ENCODE measurements at regions not wholly inside any gene's neighbourhood (a gene's known extent, or its start where the extent isn't known, plus 50 kb on each side); places are given as distances from the start of the nearest gene placed in this dataset.

GRCh38 chr20:60715172-60715571 lies 536.9 kb upstream of the CDH4 start:
- no peak overlapping the region for H3K23ac ChIP-seq (ENCODE audit: low read depth, low read length, poor library complexity)
- no peak overlapping the region for H2AFZ ChIP-seq (ENCODE audit: low read length)
- H2BK120ac ChIP-seq (ENCODE audit: low read depth, low read length) = no peak overlapping the region
- no peak overlapping the region for H2BK15ac ChIP-seq (ENCODE audit: low read length)
- no peaks in the 10 kb centered on the region for H3K9me3 ChIP-seq (replicated peaks in 1 of 2; ENCODE audit: control insufficient read depth in 2 of 2, insufficient read depth in 1 of 2, low read depth in 1 of 2, low read length in 2 of 2)
- peak overlapping the region; percentile 27 for H3K18ac ChIP-seq (ENCODE audit: low read length)
- H2BK5ac ChIP-seq (ENCODE audit: low read length) = no peak overlapping the region
- no peak overlapping the region for H2AK5ac ChIP-seq (ENCODE audit: low read depth, low read length)
- H3K27ac ChIP-seq (replicated peaks; ENCODE audit: low read length) = no peak overlapping the region
- H2BK12ac ChIP-seq (ENCODE audit: low read length) = no peak overlapping the region
- H3K14ac ChIP-seq (ENCODE audit: low read length) = no peak overlapping the region
- H4K91ac ChIP-seq (ENCODE audit: low read depth, low read length, poor library complexity) = no peak overlapping the region
- H3K36me3 ChIP-seq (replicated peaks in 1 of 2; ENCODE audit: control insufficient read depth in 2 of 2, insufficient read depth in 2 of 2, low read length in 2 of 2) = no peaks in the 10 kb centered on the region
- H3K79me1 ChIP-seq (ENCODE audit: low read depth, low read length) = no peaks in the 10 kb centered on the region
- H3K4me3 ChIP-seq (ENCODE audit: low read length in 2 of 2) = no peak overlapping the region
- H3K4me2 ChIP-seq (ENCODE audit: insufficient read depth, low read length, poor library complexity, severe bottlenecking) = no peak overlapping the region
- no peaks in the 10 kb centered on the region for H3K4me1 ChIP-seq (ENCODE audit: control insufficient read depth in 2 of 2, insufficient read depth in 1 of 2, low read depth in 1 of 2, low read length in 2 of 2)
- DNase-seq (ENCODE audit: low spot score) = no peak
- no peak overlapping the region for H4K8ac ChIP-seq (ENCODE audit: low read depth, low read length)
- no peak overlapping the region for H3K9ac ChIP-seq (ENCODE audit: low read depth, low read length, poor library complexity)
- WGBS, 2 donors (ENCODE audit: extremely low coverage in 2 of 2, insufficient read length in 2 of 2, insufficient replicate concordance in 1 of 2) = no CpG with 5 or more reads among the region's 9 CpGs
- no peaks in the 10 kb centered on the region for H3K27me3 ChIP-seq (ENCODE audit: control insufficient read depth in 3 of 3, insufficient read depth in 3 of 3, low read depth in 1 of 3, low read length in 3 of 3)
- H3K4ac ChIP-seq (ENCODE audit: low read length) = no peak overlapping the region

- Histone ChIP-seq H2AK5ac (ENCODE audit: low read depth, low read length) (no peak overlapping the region), H3K27ac (replicated peaks; ENCODE audit: low read length) (no peak overlapping the region), H3K79me1 (ENCODE audit: low read depth, low read length) (no peaks in the 10 kb centered on the region), H3K4me1 (ENCODE audit: control insufficient read depth in 2 of 2, insufficient read depth in 1 of 2, low read depth in 1 of 2, low read length in 2 of 2) (no peaks in the 10 kb centered on the region), H2BK12ac (ENCODE audit: low read length) (no peak overlapping the region), H3K14ac (ENCODE audit: low read length) (no peak overlapping the region), H3K4me2 (ENCODE audit: insufficient read depth, low read length, poor library complexity, severe bottlenecking) (no peak overlapping the region), H2BK120ac (ENCODE audit: low read depth, low read length) (no peak overlapping the region), H3K36me3 (replicated peaks in 1 of 2; ENCODE audit: control insufficient read depth in 2 of 2, insufficient read depth in 2 of 2, low read length in 2 of 2) (no peaks in the 10 kb centered on the region), H3K27me3 (ENCODE audit: control insufficient read depth in 3 of 3, insufficient read depth in 3 of 3, low read depth in 1 of 3, low read length in 3 of 3) (no peaks in the 10 kb centered on the region), H3K23ac (ENCODE audit: low read depth, low read length, poor library complexity) (no peak overlapping the region), H2AFZ (ENCODE audit: low read length) (no peak overlapping the region), H4K91ac (ENCODE audit: low read depth, low read length, poor library complexity) (no peak overlapping the region), H3K9ac (ENCODE audit: low read depth, low read length, poor library complexity) (no peak overlapping the region), H3K9me3 (replicated peaks in 1 of 2; ENCODE audit: control insufficient read depth in 2 of 2, insufficient read depth in 1 of 2, low read depth in 1 of 2, low read length in 2 of 2) (no peaks in the 10 kb centered on the region), H2BK5ac (ENCODE audit: low read length) (no peak overlapping the region), H3K18ac (ENCODE audit: low read length) (no peak overlapping the region), H3K4ac (ENCODE audit: low read length) (no peak overlapping the region), H4K8ac (ENCODE audit: low read depth, low read length) (no peak overlapping the region), H3K4me3 (ENCODE audit: low read length in 2 of 2) (no peak overlapping the region), H2BK15ac (ENCODE audit: low read length) (no peak overlapping the region)
- WGBS, 2 donors (ENCODE audit: extremely low coverage in 2 of 2, insufficient read length in 2 of 2, insufficient replicate concordance in 1 of 2) = no CpG with 5 or more reads among the region's 11 CpGs
- DNase-seq (ENCODE audit: low spot score) = no peak
Measured at GRCh38 chr20:60718743-60719480, 533.1 kb upstream of the CDH4 start.

- H3K14ac ChIP-seq (ENCODE audit: low read length) = no peak overlapping the region
- 100% methylated on average over 1 of the region's 4 CpGs for WGBS, 2 donors (ENCODE audit: extremely low coverage in 2 of 2, insufficient read length in 2 of 2, insufficient replicate concordance in 1 of 2)
- no peak overlapping the region for H3K4ac ChIP-seq (ENCODE audit: low read length)
- H3K18ac ChIP-seq (ENCODE audit: low read length) = no peak overlapping the region
- no peak overlapping the region for H3K27ac ChIP-seq (replicated peaks; ENCODE audit: low read length)
- H3K9me3 ChIP-seq (replicated peaks in 1 of 2; ENCODE audit: control insufficient read depth in 2 of 2, insufficient read depth in 1 of 2, low read depth in 1 of 2, low read length in 2 of 2) = no peaks in the 10 kb centered on the region
- no peaks in the 10 kb centered on the region for H3K36me3 ChIP-seq (replicated peaks in 1 of 2; ENCODE audit: control insufficient read depth in 2 of 2, insufficient read depth in 2 of 2, low read length in 2 of 2)
- H3K4me1 ChIP-seq (ENCODE audit: control insufficient read depth in 2 of 2, insufficient read depth in 1 of 2, low read depth in 1 of 2, low read length in 2 of 2) = peaks cover 0 to 3% of the 10 kb centered on the region in 2 donors
- H2AFZ ChIP-seq (ENCODE audit: low read length) = no peak overlapping the region
- no peak for DNase-seq (ENCODE audit: low spot score)
- no peak overlapping the region for H2BK15ac ChIP-seq (ENCODE audit: low read length)
- no peak overlapping the region for H2BK12ac ChIP-seq (ENCODE audit: low read length)
- no peak overlapping the region for H2AK5ac ChIP-seq (ENCODE audit: low read depth, low read length)
- no peak overlapping the region for H4K8ac ChIP-seq (ENCODE audit: low read depth, low read length)
- H3K79me1 ChIP-seq (ENCODE audit: low read depth, low read length) = no peaks in the 10 kb centered on the region
- H3K9ac ChIP-seq (ENCODE audit: low read depth, low read length, poor library complexity) = no peak overlapping the region
- H3K4me3 ChIP-seq (ENCODE audit: low read length in 2 of 2) = no peak overlapping the region
- no peak overlapping the region for H4K91ac ChIP-seq (ENCODE audit: low read depth, low read length, poor library complexity)
- H3K4me2 ChIP-seq (ENCODE audit: insufficient read depth, low read length, poor library complexity, severe bottlenecking) = no peak overlapping the region
- H3K23ac ChIP-seq (ENCODE audit: low read depth, low read length, poor library complexity) = no peak overlapping the region
- H3K27me3 ChIP-seq (ENCODE audit: control insufficient read depth in 3 of 3, insufficient read depth in 3 of 3, low read depth in 1 of 3, low read length in 3 of 3) = no peaks in the 10 kb centered on the region
- no peak overlapping the region for H2BK5ac ChIP-seq (ENCODE audit: low read length)
- H2BK120ac ChIP-seq (ENCODE audit: low read depth, low read length) = no peak overlapping the region
Measured at GRCh38 chr20:60725311-60725906, 526.7 kb upstream of the CDH4 start.

- H4K8ac ChIP-seq (ENCODE audit: low read depth, low read length) = no peak overlapping the region
- H3K36me3 ChIP-seq (replicated peaks in 1 of 2; ENCODE audit: control insufficient read depth in 2 of 2, insufficient read depth in 2 of 2, low read length in 2 of 2) = no peaks in the 10 kb centered on the region
- no peak overlapping the region for H3K4me2 ChIP-seq (ENCODE audit: insufficient read depth, low read length, poor library complexity, severe bottlenecking)
- H3K27me3 ChIP-seq (ENCODE audit: control insufficient read depth in 3 of 3, insufficient read depth in 3 of 3, low read depth in 1 of 3, low read length in 3 of 3) = no peaks in the 10 kb centered on the region
- no peak overlapping the region for H3K14ac ChIP-seq (ENCODE audit: low read length)
- H3K27ac ChIP-seq (replicated peaks; ENCODE audit: low read length) = no peak overlapping the region
- H3K18ac ChIP-seq (ENCODE audit: low read length) = no peak overlapping the region
- no peak overlapping the region for H2AK5ac ChIP-seq (ENCODE audit: low read depth, low read length)
- no CpG with 5 or more reads among the region's 1 CpG for WGBS, 2 donors (ENCODE audit: extremely low coverage in 2 of 2, insufficient read length in 2 of 2, insufficient replicate concordance in 1 of 2)
- H3K4me3 ChIP-seq (ENCODE audit: low read length in 2 of 2) = no peak overlapping the region
- H4K91ac ChIP-seq (ENCODE audit: low read depth, low read length, poor library complexity) = no peak overlapping the region
- no peaks in the 10 kb centered on the region for H3K79me1 ChIP-seq (ENCODE audit: low read depth, low read length)
- no peak overlapping the region for H3K4ac ChIP-seq (ENCODE audit: low read length)
- H2AFZ ChIP-seq (ENCODE audit: low read length) = no peak overlapping the region
- no peak overlapping the region for H2BK120ac ChIP-seq (ENCODE audit: low read depth, low read length)
- H3K23ac ChIP-seq (ENCODE audit: low read depth, low read length, poor library complexity) = no peak overlapping the region
- no peak overlapping the region for H2BK15ac ChIP-seq (ENCODE audit: low read length)
- no peak for DNase-seq (ENCODE audit: low spot score)
- peaks cover 0 to 3% of the 10 kb centered on the region in 2 donors for H3K4me1 ChIP-seq (ENCODE audit: control insufficient read depth in 2 of 2, insufficient read depth in 1 of 2, low read depth in 1 of 2, low read length in 2 of 2)
- no peak overlapping the region for H2BK5ac ChIP-seq (ENCODE audit: low read length)
- no peak overlapping the region for H2BK12ac ChIP-seq (ENCODE audit: low read length)
- H3K9me3 ChIP-seq (replicated peaks in 1 of 2; ENCODE audit: control insufficient read depth in 2 of 2, insufficient read depth in 1 of 2, low read depth in 1 of 2, low read length in 2 of 2) = no peaks in the 10 kb centered on the region
- H3K9ac ChIP-seq (ENCODE audit: low read depth, low read length, poor library complexity) = no peak overlapping the region
Measured at GRCh38 chr20:60727425-60727824, 524.6 kb upstream of the CDH4 start.

Measured in neuronal stem cell (in vitro differentiated cells).